K562 (cell line): ENCODE measurements at regions not wholly inside any gene's neighbourhood (a gene's known extent, or its start where the extent isn't known, plus 50 kb on each side); places are given as distances from the start of the nearest gene placed in this dataset.

Experiments used
- ATAC-seq: fragments of 200-7000 bp; cut with Tn5 transposase; 3 replicates; pipeline ENCODE4 v1.9.1; 2020; ENCODE audit warnings: moderate library complexity
- BruUV-seq: library from RNA; stranded (reverse); fragments of 400-500 nt; replicated peaks from 2 replicates; lab custom pipeline; 2021; lab: Mats Ljungman, UMichigan
- CTCF ChIA-PET: fragments of 300-600 bp; formaldehyde crosslinking; extraction: SDS; loops from one replicate; lab custom pipeline; 2021; ENCODE audit warnings: low intra/inter-chr PET ratio; lab: Yijun Ruan, JAX
- POLR2A ChIA-PET: fragments of 300-600, 350-650 bp; sonication (Branson Sonifier 250); formaldehyde crosslinking; extraction: SDS; loops from one replicate; lab custom pipeline; 2021; ENCODE audit warnings: antibody characterized with exemption, inconsistent platforms; lab: Yijun Ruan, JAX
- DNase-seq, 4 experiments: peaks; one replicate each; pipeline versions ENCODE4 v3.0.0 to v3.0.0-alpha.2; 2011 to 2018; ENCODE audit warnings: low spot score in 3 of 4, mixed read lengths in 3 of 4; ENCODE audit errors: extremely low read depth in 1 of 4
- FAIRE-seq: peaks from 2 replicates; lab custom pipeline; 2011; peaks lifted over from hg19 to GRCh38; lab: Jason Lieb, UNC
- H2AFZ ChIP-seq: 2 replicates; pipeline ENCODE4 v1.6.0; 2011; ENCODE audit warnings: low read depth, low read length, control low read depth, inconsistent platforms
- H3K27ac ChIP-seq: fragments of 200-600 bp; 3 replicates; pipeline ENCODE4 v1.8.0; 2011; ENCODE audit warnings: low read depth, mild to moderate bottlenecking, control low read depth, inconsistent platforms, low read length, moderate library complexity, mixed read lengths; ENCODE audit errors: extremely low read depth
- H3K27me3 ChIP-seq, 2 experiments: fragments of 300-600 bp in 1 of 2; 2 replicates in 1 of 2; 3 replicates in 1 of 2; pipeline versions ENCODE4 v1.6.0 to v1.8.0; 2011; ENCODE audit warnings: inconsistent platforms in 2 of 2, low read length in 2 of 2, mild to moderate bottlenecking in 1 of 2, mixed read lengths in 1 of 2, moderate library complexity in 1 of 2; ENCODE audit not compliant: control insufficient read depth in 2 of 2, insufficient read depth in 2 of 2
- H3K36me3 ChIP-seq: fragments of 300-600 bp; 3 replicates; pipeline ENCODE4 v1.8.0; 2011; ENCODE audit warnings: mild to moderate bottlenecking, low read length, inconsistent platforms; ENCODE audit not compliant: control insufficient read depth, insufficient read depth
- H3K4me1 ChIP-seq, 2 experiments: fragments of 200-600 bp in 1 of 2; replicated peaks in 1 of 2; 2 replicates in 1 of 2; 3 replicates in 1 of 2; pipeline versions ENCODE4 v1.5.1 to v1.8.0; 2011; ENCODE audit warnings: inconsistent platforms in 2 of 2, low read length in 2 of 2, mild to moderate bottlenecking in 1 of 2, mixed read lengths in 1 of 2, moderate library complexity in 1 of 2; ENCODE audit not compliant: control insufficient read depth in 2 of 2, insufficient read depth in 2 of 2
- H3K4me2 ChIP-seq: 2 replicates; pipeline ENCODE4 v1.6.1; 2011; ENCODE audit warnings: low read length, control low read depth, inconsistent platforms, mixed read lengths; ENCODE audit not compliant: insufficient read depth
- H3K4me3 ChIP-seq: fragments of 200-600 bp; sonication (generic), shearing (Covaris generic); 2 replicates; pipeline ENCODE4 v1.5.1; 2016; ENCODE audit warnings: control low read depth, inconsistent platforms
- H3K79me2 ChIP-seq: fragments of 200-600 bp; 3 replicates; pipeline ENCODE4 v1.8.0; 2011; ENCODE audit warnings: low read length, inconsistent platforms; ENCODE audit not compliant: control insufficient read depth, insufficient read depth
- H3K9ac ChIP-seq, 2 experiments: 2 replicates each; pipeline versions ENCODE4 v1.6.0 to v1.6.1; 2011; ENCODE audit warnings: low read depth in 2 of 2, low read length in 2 of 2, control low read depth in 1 of 2, inconsistent platforms in 1 of 2, mild to moderate bottlenecking in 1 of 2, mixed read lengths in 1 of 2; ENCODE audit not compliant: insufficient read depth in 1 of 2
- H3K9me1 ChIP-seq: one replicate; pipeline ENCODE4 v1.6.0; 2011; ENCODE audit warnings: inconsistent platforms, mild to moderate bottlenecking, low read length, moderate library complexity; ENCODE audit not compliant: control insufficient read depth, insufficient read depth
- H3K9me3 ChIP-seq: replicated peaks from 2 replicates; pipeline ENCODE4 v1.5.1; 2011; ENCODE audit warnings: low read depth, low read length, inconsistent platforms; ENCODE audit not compliant: control insufficient read depth, insufficient read depth
- H4K20me1 ChIP-seq: replicated peaks from 2 replicates; pipeline ENCODE4 v1.6.1; 2011; ENCODE audit warnings: low read length, inconsistent platforms, mixed read lengths; ENCODE audit not compliant: control insufficient read depth, insufficient read depth
- BDP1 ChIP-seq: IDR thresholded peaks from 3 replicates; pipeline ENCODE4 v1.6.1; 2011; ENCODE audit not compliant: insufficient read length, insufficient read depth
- FOXP1 ChIP-seq: sonication (generic); formaldehyde crosslinking; IDR thresholded peaks from 2 replicates; pipeline ENCODE4 v1.8.0; 2022; ENCODE audit warnings: mild to moderate bottlenecking, missing genetic modification reagents
- MXI1 ChIP-seq: IDR thresholded peaks from 2 replicates; pipeline ENCODE4 v1.6.1; 2011; ENCODE audit warnings: low read depth, mild to moderate bottlenecking, improper control_type of control experiment, low read length
- NFYB ChIP-seq: IDR thresholded peaks from 2 replicates; pipeline ENCODE4 v1.6.1; 2011; ENCODE audit warnings: mild to moderate bottlenecking, moderate library complexity; ENCODE audit not compliant: insufficient read length; ENCODE audit errors: extremely low read depth
- SP1 ChIP-seq: sonication (generic); formaldehyde crosslinking; IDR thresholded peaks from 2 replicates; pipeline ENCODE4 v1.8.1; 2022; ENCODE audit warnings: mild to moderate bottlenecking, missing genetic modification reagents
- SPI1 ChIP-seq: IDR thresholded peaks from 2 replicates; pipeline ENCODE4 v1.6.1; 2011; ENCODE audit warnings: low read depth, low read length, control low read depth, borderline replicate concordance
- ZNF311 ChIP-seq: fragments of 250-450 bp; sonication (Bioruptor Pico); IDR thresholded peaks from 2 replicates; pipeline ENCODE4 v1.4.0; 2020; ENCODE audit warnings: mild to moderate bottlenecking, moderate library complexity
- ZNF316 ChIP-seq: fragments of 450-650 bp; IDR thresholded peaks from 2 replicates; pipeline ENCODE4 v1.6.1; 2016
- WGBS: fragments of 100-300 bp; shearing (Covaris generic); methylation state at CpG from one replicate; pipeline ENCODE4 v1.1.6; 2016; ENCODE audit warnings: low coverage, mixed read lengths; ENCODE audit not compliant: insufficient coverage; ENCODE audit errors: missing lambda C conversion rate; 5-methylcytosine and 5-hydroxymethylcytosine counted together
- in situ Hi-C: fragments of 300-500 bp; cut with MboI; formaldehyde crosslinking; loops from 4 replicates; pipeline ENCODE4 v1.15.0; 2018; ENCODE audit warnings: inconsistent platforms, mixed read lengths
- intact Hi-C: fragments of 100-400 bp; cut with micrococcal nuclease; formaldehyde crosslinking; loops from 2 replicates; pipeline ENCODE4 v1.14.2; 2022

DNA sequence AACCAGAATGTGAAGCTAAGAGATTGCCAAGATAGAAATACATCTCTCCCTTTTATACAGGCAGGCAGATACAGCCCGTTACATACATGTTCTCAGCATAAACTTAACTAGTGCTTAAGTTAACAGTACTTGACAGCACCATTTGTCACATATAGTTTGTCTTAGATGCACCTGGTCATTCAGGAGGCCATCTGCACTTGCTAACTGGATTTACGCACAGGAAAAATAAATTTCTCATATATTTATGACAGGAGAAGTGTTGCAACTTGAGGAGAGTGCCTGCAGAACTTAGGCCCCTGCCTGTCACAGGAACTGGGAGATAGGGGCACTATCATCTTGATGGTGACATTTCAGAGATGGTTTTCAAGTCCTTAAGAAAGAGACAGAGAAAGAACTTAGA is 1462.1 kb upstream of the CDH9 start:
- intact Hi-C loops = no loop called here

DNA sequence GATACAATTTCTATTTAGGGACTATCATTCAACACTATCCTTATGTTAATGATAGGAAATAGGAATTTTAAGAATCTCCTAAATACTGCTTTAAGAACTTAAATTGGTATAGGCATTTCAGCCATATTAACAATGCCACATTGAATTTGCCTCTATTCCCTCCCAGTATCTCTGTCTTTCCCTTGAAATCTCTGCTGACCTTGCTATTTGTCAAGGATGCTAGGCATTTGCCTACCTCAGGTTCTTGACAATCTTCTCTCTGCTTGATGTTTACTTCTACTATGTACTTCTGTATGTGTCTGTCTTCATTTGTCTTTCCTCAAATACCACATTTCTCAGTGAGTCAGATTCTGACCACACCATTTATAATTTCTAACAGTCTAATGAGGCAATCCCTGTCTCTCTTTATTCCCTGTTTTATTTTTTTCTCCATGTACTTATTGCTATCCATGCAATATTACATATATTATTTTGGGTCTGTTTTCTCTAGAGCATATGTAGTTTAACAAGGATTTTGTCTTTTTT is 1461.4 kb upstream of the CDH9 start:
- H2AFZ ChIP-seq = no peak overlapping the region
- no peaks in the 10 kb centered on the region for H3K27me3 ChIP-seq
- FAIRE-seq (no peak), DNase-seq (no peak), ATAC-seq (no peak)
- H3K4me1 ChIP-seq = no peaks in the 10 kb centered on the region
- in situ Hi-C loops = no loop called here
- no peak overlapping the region for H3K4me3 ChIP-seq
- POLR2A ChIA-PET = no interaction called here
- H4K20me1 ChIP-seq = no peaks in the 10 kb centered on the region
- no peaks in the 10 kb centered on the region for H3K9me1 ChIP-seq
- no peaks in the 10 kb centered on the region for H3K79me2 ChIP-seq
- no peak overlapping the region for H3K9ac ChIP-seq
- no peak overlapping the region for H3K4me2 ChIP-seq
- intact Hi-C loops = no loop called here
- H3K27ac ChIP-seq = no peak overlapping the region
- CTCF ChIA-PET = no interaction called here
- TF ChIP-seq ZNF316 = peak; percentile 16; the same call in 1 of the 2 replicates
- no peak for TF ChIP-seq BDP1
- H3K36me3 ChIP-seq = no peaks in the 10 kb centered on the region
- no TSS peak for BruUV-seq
- H3K9me3 ChIP-seq = no peaks in the 10 kb centered on the region

More for the DNA sequence above, 1462.1 kb upstream of the CDH9 start:
- Histone ChIP-seq H3K27ac (no peak overlapping the region), H3K9me1 (no peaks in the 10 kb centered on the region), H3K4me1 (no peaks in the 10 kb centered on the region), H4K20me1 (no peaks in the 10 kb centered on the region), H3K27me3 (no peaks in the 10 kb centered on the region), H2AFZ (no peak overlapping the region), H3K36me3 (no peaks in the 10 kb centered on the region), H3K4me3 (no peak overlapping the region), H3K9me3 (no peaks in the 10 kb centered on the region), H3K79me2 (no peaks in the 10 kb centered on the region), H3K9ac (no peak overlapping the region), H3K4me2 (no peak overlapping the region)
- no peak for TF ChIP-seq ZNF311 (CRISPR knock-in tag)
- no peak for TF ChIP-seq MXI1
- TF ChIP-seq NFYB = no peak
- TF ChIP-seq SPI1 = no peak
- no peak for TF ChIP-seq FOXP1 (CRISPR knock-in tag)
- no peak for TF ChIP-seq SP1 (CRISPR knock-in tag)
- no peak for DNase-seq
- WGBS = 0% methylated on average over 2 of the region's 2 CpGs
- ATAC-seq = no peak
- ChIA-PET CTCF (no interaction called here), POLR2A (no interaction called here)
- in situ Hi-C loops = no loop called here
- peak; percentile 35 for FAIRE-seq
- no TSS peak for BruUV-seq
